AG09309 (cell line): ENCODE measurements at regions not wholly inside any gene's neighbourhood (a gene's known extent, or its start where the extent isn't known, plus 50 kb on each side); places are given as distances from the start of the nearest gene placed in this dataset.

Experiments
- DNase-seq: peaks from one replicate; pipeline ENCODE4 v3.0.0-alpha.2; 2010; ENCODE audit warnings: low read depth
- H3K4me3 ChIP-seq: 2 replicates; pipeline ENCODE4 v1.5.1; 2011; ENCODE audit warnings: mild to moderate bottlenecking, low read depth, low read length, moderate library complexity; ENCODE audit not compliant: control insufficient read depth
- CTCF ChIP-seq: IDR thresholded peaks from 2 replicates; pipeline ENCODE4 v1.5.1; 2011; ENCODE audit warnings: mild to moderate bottlenecking, low read depth, low read length, inconsistent platforms; ENCODE audit not compliant: insufficient read depth, control insufficient read depth; ENCODE audit errors: missing control alignments

- TF ChIP-seq CTCF, result no peak
- H3K4me3 ChIP-seq, result no peak overlapping the region
- DNase-seq, result no peak
These were observed 174.4 kb upstream of the BMPER start for GRCh38 chr7:33730958-33731357.

GRCh38 chr7:33731912-33732311 is 173.4 kb upstream of the BMPER start:
- no peak for DNase-seq
- no peak for TF ChIP-seq CTCF
- H3K4me3 ChIP-seq, result no peak overlapping the region

GRCh38 chr7:33732462-33732861 is 172.9 kb upstream of the BMPER start:
- H3K4me3 ChIP-seq, result no peak overlapping the region
- no peak for DNase-seq
- no peak for TF ChIP-seq CTCF

GRCh38 chr7:33733870-33734650 is 171.3 kb upstream of the BMPER start:
- TF ChIP-seq CTCF, result no peak
- no peak for DNase-seq
- no peak overlapping the region for H3K4me3 ChIP-seq

- TF ChIP-seq CTCF, result no peak
- H3K4me3 ChIP-seq, result no peak overlapping the region
- DNase-seq, result no peak
These were observed 169.9 kb upstream of the BMPER start for GRCh38 chr7:33735403-33735802.

GRCh38 chr7:33736521-33737221 is 168.7 kb upstream of the BMPER start:
- no peak for TF ChIP-seq CTCF
- no peak for DNase-seq
- no peak overlapping the region for H3K4me3 ChIP-seq
